ENCODE measurements at regions not wholly inside any gene's neighbourhood (a gene's known extent, or its start where the extent isn't known, plus 50 kb on each side); places are given as distances from the start of the nearest gene placed in this dataset.

GRCh38 chr4:155134136-155134535, 74.3 kb upstream of the NPY2R start:
- Histone ChIP-seq H3K4me3 (no peak overlapping the region), H3K27ac (no peak overlapping the region), H3K9me3 (no peaks in the 10 kb centered on the region), H3K36me3 (no peaks in the 10 kb centered on the region), H3K27me3 (no peaks in the 10 kb centered on the region), H3K4me1 (ENCODE audit: insufficient read depth) (no peaks in the 10 kb centered on the region)
- DNase-seq: no peak
- intact Hi-C loops (cut with DNase I): no loop called here
- no peak for TF ChIP-seq EP300 (IDR thresholded peaks at IDR 0.05)
- TF ChIP-seq POLR2A (IDR thresholded peaks at IDR 0.05): no peak
- no peak for TF ChIP-seq CTCF (IDR thresholded peaks at IDR 0.05)

- Histone ChIP-seq H3K27ac (no peak overlapping the region), H3K36me3 (no peaks in the 10 kb centered on the region), H3K27me3 (no peaks in the 10 kb centered on the region), H3K4me1 (ENCODE audit: insufficient read depth) (no peaks in the 10 kb centered on the region), H3K4me3 (no peak overlapping the region), H3K9me3 (no peaks in the 10 kb centered on the region)
- TF ChIP-seq POLR2A (IDR thresholded peaks at IDR 0.05): no peak
- no peak for TF ChIP-seq CTCF (IDR thresholded peaks at IDR 0.05)
- no peak for TF ChIP-seq EP300 (IDR thresholded peaks at IDR 0.05)
- WGBS, 3 donors: 79 to 81% (median 80%) methylated on average over 5 of the region's 5 CpGs
- no peak for DNase-seq
- intact Hi-C loops (cut with DNase I): no loop called here
These were observed 67.5 kb upstream of the NPY2R start for GRCh38 chr4:155140889-155141288.

GRCh38 chr4:155143512-155143911, 64.9 kb upstream of the NPY2R start:
- Histone ChIP-seq H3K27ac (no peak overlapping the region), H3K36me3 (no peaks in the 10 kb centered on the region), H3K4me3 (no peak overlapping the region), H3K4me1 (ENCODE audit: insufficient read depth) (no peaks in the 10 kb centered on the region), H3K9me3 (no peaks in the 10 kb centered on the region), H3K27me3 (no peaks in the 10 kb centered on the region)
- TF ChIP-seq POLR2A (IDR thresholded peaks at IDR 0.05) (no peak), CTCF (IDR thresholded peaks at IDR 0.05) (no peak), EP300 (IDR thresholded peaks at IDR 0.05) (no peak)
- intact Hi-C loops (cut with DNase I): no loop called here
- WGBS, 3 donors: 34 to 55% (median 35%) methylated on average over 1 of the region's 1 CpG
- DNase-seq: no peak

Measured in ovary (tissue), 7 donors.